ENCODE measurements at regions not wholly inside any gene's neighbourhood (a gene's known extent, or its start where the extent isn't known, plus 50 kb on each side); places are given as distances from the start of the nearest gene placed in this dataset.
"Not testable (repeated sequence)": the region's sequence is repeated elsewhere in the genome, so short reads cannot be mapped to it uniquely, and the experiment has no call there.

DNA sequence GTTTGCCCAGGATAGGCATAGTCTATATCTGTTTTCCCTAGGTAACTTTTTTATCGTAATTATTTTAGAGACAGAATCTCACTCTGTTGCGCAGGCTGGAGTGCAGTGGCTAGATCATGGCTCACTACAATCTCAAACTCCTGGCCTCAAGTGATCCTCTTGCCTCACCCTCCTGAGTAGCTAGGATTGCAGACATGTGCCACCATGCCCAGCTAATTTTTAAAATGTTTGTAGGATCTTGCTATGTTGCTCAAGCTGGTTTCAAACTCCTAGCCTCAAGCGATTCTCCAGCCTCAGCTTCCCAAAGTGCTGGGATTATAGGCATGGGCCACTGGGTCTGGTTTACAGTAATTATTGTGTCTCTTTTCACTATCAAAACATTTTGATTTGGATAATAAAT, 58.6 kb upstream of the SOX13 start:
- no peak for TF ChIP-seq POLR2A (IDR thresholded peaks at IDR 0.05)
- TF ChIP-seq, protein P1, sequence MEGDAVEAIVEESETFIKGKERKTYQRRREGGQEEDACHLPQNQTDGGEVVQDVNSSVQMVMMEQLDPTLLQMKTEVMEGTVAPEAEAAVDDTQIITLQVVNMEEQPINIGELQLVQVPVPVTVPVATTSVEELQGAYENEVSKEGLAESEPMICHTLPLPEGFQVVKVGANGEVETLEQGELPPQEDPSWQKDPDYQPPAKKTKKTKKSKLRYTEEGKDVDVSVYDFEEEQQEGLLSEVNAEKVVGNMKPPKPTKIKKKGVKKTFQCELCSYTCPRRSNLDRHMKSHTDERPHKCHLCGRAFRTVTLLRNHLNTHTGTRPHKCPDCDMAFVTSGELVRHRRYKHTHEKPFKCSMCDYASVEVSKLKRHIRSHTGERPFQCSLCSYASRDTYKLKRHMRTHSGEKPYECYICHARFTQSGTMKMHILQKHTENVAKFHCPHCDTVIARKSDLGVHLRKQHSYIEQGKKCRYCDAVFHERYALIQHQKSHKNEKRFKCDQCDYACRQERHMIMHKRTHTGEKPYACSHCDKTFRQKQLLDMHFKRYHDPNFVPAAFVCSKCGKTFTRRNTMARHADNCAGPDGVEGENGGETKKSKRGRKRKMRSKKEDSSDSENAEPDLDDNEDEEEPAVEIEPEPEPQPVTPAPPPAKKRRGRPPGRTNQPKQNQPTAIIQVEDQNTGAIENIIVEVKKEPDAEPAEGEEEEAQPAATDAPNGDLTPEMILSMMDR (IDR thresholded peaks at IDR 0.05): no peak
- no peaks in the 10 kb centered on the region for H3K4me1 ChIP-seq
- no peak overlapping the region for H3K27ac ChIP-seq
- WGBS, 2 donors: 98% methylated on average over 3 of the region's 3 CpGs
- intact Hi-C loops (cut with DNase I): no loop called here
- H3K4me3 ChIP-seq (replicated peaks in 1 of 3): no peak overlapping the region
- no peaks in the 10 kb centered on the region for H3K9me3 ChIP-seq
- no peaks in the 10 kb centered on the region for H3K36me3 ChIP-seq
- no peak for DNase-seq
- H3K27me3 ChIP-seq: no peaks in the 10 kb centered on the region

DNA sequence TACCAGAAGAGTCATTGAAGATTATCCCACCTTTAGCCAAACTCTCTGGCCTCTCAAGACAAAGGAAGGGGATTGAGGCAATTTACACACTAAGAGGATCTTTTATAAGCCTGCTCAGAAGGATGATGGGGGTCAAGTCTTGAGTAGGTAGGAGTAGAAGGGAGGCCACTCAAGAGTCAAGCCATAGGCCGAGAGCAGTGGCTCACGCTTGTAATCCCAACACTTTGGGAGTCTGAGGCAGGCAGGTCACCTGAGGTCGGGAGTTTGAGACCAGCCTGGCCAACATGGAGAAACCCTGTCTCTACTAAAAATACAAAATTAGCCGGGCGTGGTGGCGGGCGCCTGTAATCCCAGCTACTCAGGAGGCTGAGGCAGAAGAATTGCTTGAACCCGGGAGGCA, 58.0 kb upstream of the SOX13 start:
- H3K27ac ChIP-seq; H3K9me3 ChIP-seq; H3K4me3 ChIP-seq (replicated peaks in 1 of 3); intact Hi-C loops (cut with DNase I); DNase-seq; H3K36me3 ChIP-seq; H3K27me3 ChIP-seq; H3K4me1 ChIP-seq: not testable (repeated sequence)
- 86 to 87% methylated on average over 8 of the region's 8 CpGs for WGBS, 2 donors

DNA sequence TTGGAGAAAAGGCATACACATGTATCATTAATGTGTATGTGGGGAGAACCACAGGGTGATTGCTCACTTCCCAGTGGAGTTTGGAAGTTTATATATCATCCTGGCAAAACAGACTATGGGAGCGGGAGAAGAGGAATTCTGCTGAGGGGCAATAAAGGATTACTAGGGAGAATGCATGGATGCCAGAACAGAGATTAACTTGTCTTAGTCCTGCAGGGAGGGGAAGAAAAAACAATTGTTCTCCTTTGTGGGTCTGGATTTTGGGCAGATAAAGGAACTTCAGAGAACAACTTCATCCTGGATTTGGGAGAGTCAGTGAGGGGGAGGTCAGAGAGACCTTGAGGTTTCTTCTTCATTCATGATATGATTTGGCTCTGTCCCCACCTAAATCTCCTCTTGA, 55.9 kb upstream of the SOX13 start:
- Histone ChIP-seq H3K9me3 (no peaks in the 10 kb centered on the region), H3K27ac (no peak overlapping the region), H3K4me3 (replicated peaks in 1 of 3) (no peak overlapping the region), H3K4me1 (no peaks in the 10 kb centered on the region), H3K36me3 (no peaks in the 10 kb centered on the region), H3K27me3 (no peaks in the 10 kb centered on the region)
- WGBS, 2 donors: 87 to 92% methylated on average over 1 of the region's 1 CpG
- intact Hi-C loops (cut with DNase I): no loop called here
- no peak for DNase-seq
- TF ChIP-seq POLR2A (IDR thresholded peaks at IDR 0.05): no peak
- TF ChIP-seq, protein P1 (IDR thresholded peaks at IDR 0.05): no peak

DNA sequence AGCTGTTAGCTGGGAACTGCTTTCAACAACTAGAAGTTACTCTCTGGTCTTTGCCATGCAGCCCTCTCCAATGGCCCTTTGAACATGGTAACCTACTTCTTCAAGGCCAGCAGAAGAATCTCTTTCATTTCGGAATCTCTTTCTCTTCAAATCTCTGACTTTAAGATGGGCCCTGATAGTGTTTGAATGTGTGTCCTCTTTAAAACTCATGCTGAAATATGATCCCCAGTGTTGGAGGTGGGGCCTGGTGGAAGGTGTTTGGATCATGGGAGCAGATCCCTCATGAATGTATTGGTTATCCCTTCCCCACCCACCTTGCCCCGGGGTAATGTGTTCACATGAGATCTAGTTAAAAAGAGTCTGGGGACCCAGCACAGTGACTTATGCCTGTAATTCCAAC, 54.5 kb upstream of the SOX13 start:
- no peaks in the 10 kb centered on the region for H3K27me3 ChIP-seq
- H3K9me3 ChIP-seq: no peaks in the 10 kb centered on the region
- DNase-seq: no peak
- H3K4me3 ChIP-seq (replicated peaks in 1 of 3): no peak overlapping the region
- no peak overlapping the region for H3K27ac ChIP-seq
- H3K4me1 ChIP-seq: no peaks in the 10 kb centered on the region
- intact Hi-C loops (cut with DNase I): no loop called here
- no peaks in the 10 kb centered on the region for H3K36me3 ChIP-seq
- 71 to 81% methylated on average over 2 of the region's 2 CpGs for WGBS, 2 donors
- TF ChIP-seq POLR2A (IDR thresholded peaks at IDR 0.05): no peak
- TF ChIP-seq, protein P1 (IDR thresholded peaks at IDR 0.05): no peak

Data from thyroid gland (tissue), 4 donors.